ENCODE measurements at regions not wholly inside any gene's neighbourhood (a gene's known extent, or its start where the extent isn't known, plus 50 kb on each side); places are given as distances from the start of the nearest gene placed in this dataset.
A peak's percentile ranks its signal among the peaks of the same experiment; 100 is the strongest.

DNA sequence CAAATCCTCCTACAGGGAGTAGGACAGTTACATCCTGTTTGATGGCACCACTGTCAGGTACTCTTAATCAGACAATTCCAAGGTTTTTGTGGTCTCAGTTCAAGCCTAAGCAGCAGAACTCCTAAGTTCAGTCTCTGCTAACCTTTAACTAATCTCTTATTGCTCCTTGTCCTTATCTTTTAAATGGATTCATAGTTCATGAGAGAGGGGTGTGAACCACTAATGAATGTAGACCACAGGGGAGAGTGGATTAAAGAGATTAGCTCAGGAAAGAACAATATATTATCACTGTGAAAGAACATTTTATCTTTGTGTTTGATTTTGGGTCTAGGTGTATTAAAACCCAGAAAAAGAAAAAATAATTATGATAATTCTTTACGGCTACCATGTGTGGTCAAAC is 168.9 kb downstream of the DCK start:
- DNase-seq: no peak

- no peak for DNase-seq
Measured at GRCh38 chr4:71163317-71163716, 169.9 kb downstream of the DCK start.

- no peak for DNase-seq
Measured at GRCh38 chr4:71167083-71167482, 171.7 kb upstream of the SLC4A4 start.

DNA sequence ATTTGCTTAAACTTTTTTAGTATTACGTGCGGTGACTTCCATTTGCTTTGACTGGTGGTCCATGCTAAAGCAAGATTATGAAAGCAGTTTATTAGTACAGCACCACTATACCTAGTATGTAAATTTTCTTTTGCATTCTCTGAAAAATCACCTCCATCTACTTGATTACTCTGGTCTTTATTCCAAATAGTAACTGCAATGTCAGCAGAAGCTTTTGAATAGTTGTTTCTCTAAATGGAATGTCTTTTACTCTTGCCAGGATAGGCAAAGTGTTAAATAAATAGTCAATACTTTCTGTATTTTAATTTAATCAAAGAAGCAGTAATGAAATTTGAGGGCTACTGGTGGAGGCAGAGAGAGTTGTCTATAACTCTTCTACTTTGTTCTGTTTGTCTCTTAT is 167.2 kb upstream of the SLC4A4 start:
- no peak for DNase-seq

- DNase-seq: no peak
Measured at GRCh38 chr4:71181332-71181731, 157.5 kb upstream of the SLC4A4 start.

GRCh38 chr4:71184195-71184781 is 154.5 kb upstream of the SLC4A4 start:
- no peak for DNase-seq

DNA sequence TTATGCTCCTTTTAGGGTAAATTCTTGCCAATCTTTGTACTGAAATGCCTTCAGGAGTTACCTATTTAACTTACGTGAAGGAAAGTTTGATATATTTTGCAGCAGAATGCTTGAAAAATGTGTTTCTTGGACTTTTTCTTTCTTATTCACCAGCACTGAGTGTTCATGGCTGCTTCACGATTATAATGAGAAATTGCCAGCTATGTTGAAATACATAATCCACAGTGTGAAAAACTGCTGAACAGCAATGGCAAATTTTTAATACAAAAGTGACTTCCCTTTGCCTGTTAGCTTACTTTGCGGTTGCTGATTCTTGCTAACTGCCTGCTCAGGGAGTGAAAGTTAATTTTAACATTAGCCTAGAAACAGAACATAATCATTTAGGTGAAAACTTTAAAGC is 153.8 kb upstream of the SLC4A4 start:
- no peak for DNase-seq

GRCh38 chr4:71186257-71186565 is 152.6 kb upstream of the SLC4A4 start:
- no peak for DNase-seq

DNA sequence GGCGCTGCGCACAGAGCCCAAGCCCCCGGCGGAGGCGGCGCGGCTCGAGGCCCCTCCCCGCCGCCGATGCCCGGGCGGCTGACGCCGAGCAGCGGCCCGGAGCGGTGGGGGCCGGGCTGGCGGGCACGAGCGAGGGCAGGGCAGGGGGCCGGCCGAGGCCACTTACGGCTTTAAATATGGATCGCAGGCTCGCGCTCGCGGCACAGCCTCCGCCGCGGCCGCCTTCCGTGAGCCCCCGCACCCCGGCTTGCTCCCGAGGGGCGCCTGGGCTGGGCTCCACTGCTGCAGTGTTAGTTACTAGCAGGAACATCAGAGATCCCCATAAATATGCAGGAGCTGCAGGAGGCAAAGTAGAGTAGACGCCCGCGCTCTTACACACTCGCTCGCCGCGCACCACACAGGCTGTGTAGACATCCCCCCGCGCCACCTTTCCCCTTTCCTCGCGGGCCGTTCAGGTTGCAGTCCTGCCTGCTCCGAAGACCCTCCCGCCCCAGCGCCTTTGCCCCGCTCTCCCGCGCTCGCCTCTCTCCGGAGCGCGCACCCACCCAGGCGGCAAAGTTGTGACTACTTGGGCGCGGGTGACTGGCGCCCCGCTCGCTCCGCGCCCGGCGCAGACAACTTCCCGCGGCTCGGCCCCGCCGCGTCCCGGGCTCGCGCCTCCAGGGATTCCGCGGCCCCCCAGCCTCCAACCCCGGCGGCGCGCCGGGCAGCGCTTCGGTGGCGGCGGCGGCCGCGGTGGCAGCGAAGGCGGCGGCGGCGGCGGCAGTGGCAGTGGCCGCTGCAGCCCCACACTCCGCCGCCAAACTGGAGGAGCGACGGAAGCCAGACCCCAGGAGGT is 152.0 kb upstream of the SLC4A4 start:
- peak; percentile 17 for DNase-seq

- no peak for DNase-seq
Measured at GRCh38 chr4:71187404-71188155, 151.2 kb upstream of the SLC4A4 start.

DNA sequence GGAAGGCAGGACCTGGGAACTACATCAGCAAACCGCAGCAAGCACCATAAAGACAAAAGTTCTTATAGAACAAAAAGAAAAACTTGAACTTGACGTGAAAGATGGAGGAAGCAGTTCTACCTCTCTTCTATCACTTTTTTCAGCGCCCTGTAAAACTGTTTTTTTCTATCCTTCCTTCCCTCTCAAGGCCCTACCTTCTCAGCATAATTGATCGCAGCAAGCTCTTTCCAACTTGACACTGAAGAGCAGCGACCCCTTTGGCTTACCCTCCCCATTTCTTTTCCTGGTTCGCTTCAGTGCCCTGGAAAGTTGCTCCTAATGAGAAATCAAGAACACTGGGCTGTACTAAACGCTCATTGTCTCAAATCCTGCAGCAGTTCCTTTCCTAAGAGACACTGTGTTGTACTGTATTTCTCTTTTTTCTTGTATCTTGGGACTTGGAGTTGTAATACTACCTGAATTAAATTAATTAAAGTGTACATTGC is 150.6 kb upstream of the SLC4A4 start:
- no peak for DNase-seq

DNA sequence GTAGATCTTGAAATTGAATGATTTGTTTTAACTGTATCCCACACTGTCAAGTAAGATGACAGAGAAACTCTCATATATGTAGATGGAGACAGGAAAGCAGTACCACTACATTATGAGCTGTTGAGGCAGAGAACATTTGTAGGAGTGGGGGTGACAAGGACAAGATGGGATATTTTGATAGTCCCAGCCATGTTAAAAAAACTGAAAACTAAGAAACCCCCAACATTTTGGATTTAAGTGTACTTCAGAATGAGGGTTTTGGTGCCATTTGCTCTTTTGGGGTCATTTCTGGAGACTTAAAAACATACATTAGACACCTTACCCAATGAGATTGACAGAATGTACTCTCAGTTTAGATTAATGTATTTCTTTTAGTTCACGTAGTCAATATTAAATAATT is 149.9 kb upstream of the SLC4A4 start:
- DNase-seq: no peak

DNA sequence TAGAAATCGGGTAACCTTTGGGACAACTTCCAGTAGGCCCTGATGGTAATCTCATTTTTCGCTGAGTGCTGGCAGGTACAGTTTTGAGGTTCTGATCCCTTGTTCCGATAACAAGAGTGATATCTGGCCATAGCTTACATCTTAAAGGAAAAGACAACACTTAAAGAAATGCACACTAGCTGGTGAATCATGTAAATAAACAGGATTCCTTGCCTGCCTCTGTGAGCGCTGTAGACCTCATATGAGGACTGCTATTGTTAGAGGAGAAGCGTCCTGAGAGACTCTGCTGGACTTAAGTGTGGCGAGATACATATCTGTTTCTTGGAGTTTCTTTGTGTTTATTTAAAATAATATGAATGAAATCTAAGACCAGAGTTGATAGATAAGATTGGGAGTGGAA is 149.3 kb upstream of the SLC4A4 start:
- DNase-seq: no peak

DNA sequence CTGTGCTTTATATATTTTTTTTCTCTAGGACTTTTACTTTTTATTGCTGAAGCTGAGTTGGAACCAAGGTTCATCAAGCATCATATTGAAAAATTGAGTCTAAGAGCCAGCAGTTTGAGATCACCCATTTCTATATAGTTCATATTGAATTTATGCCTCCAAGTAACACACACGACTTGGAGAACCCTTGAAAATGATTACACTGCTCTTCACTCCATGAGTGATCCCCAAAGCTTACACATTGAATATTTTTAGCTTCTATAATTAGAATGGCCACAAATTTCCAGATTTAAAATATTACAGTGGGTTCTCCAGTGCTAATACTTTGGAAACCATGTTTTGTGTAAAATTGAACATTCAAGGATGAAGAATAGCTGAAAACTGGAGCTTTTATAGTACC is 144.4 kb upstream of the SLC4A4 start:
- no peak for DNase-seq

GRCh38 chr4:71195924-71196323 is 142.9 kb upstream of the SLC4A4 start:
- DNase-seq: no peak

- DNase-seq: no peak
Measured at GRCh38 chr4:71198958-71199357, 139.9 kb upstream of the SLC4A4 start.

GRCh38 chr4:71201057-71201456 is 137.8 kb upstream of the SLC4A4 start:
- DNase-seq: no peak

GRCh38 chr4:71201817-71202576 is 136.8 kb upstream of the SLC4A4 start:
- no peak for DNase-seq

DNA sequence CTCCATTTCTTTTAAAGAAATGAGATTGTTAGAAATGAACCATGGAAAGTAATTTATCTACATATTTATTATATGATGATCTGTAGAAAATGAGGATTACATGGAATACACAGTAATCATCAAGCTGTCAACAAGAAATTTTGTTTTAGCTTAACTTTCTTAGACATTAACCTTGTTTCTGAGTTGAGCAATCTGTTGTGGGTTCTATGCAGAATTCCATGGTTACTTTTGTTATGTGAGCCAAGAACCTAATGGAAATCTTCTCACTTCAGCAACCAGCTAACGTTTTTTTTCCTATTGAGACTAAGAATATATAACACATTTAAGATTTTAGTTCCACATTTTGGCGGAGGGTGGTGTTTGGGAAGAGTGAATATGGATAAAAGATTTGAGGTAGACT is 136.1 kb upstream of the SLC4A4 start:
- DNase-seq: no peak

GRCh38 chr4:71204056-71204455 is 134.8 kb upstream of the SLC4A4 start:
- no peak for DNase-seq

GRCh38 chr4:71206763-71207162 is 132.1 kb upstream of the SLC4A4 start:
- DNase-seq: no peak

DNA sequence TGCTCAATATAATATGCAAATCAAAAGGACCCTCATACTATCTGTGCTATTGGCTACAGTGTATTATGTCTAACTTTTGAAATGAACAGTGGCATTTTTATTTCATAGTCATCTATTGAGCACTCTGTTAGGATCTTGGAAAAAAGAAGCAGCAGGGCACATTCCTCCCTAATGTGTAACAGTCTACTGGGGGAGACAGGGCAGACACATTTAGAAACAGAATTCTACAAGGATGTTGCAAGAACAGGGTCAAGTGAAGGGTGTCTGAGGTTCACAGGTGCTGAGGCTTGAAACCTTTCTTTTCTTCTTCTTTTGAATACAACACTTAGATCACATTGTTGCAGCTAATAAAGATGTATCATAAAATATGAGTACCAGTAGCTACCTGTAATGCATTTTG is 129.7 kb upstream of the SLC4A4 start:
- DNase-seq: no peak

- DNase-seq: no peak
Measured at GRCh38 chr4:71210823-71211222, 128.0 kb upstream of the SLC4A4 start.
